ENCODE measurements at regions not wholly inside any gene's neighbourhood (a gene's known extent, or its start where the extent isn't known, plus 50 kb on each side); places are given as distances from the start of the nearest gene placed in this dataset.

DNA sequence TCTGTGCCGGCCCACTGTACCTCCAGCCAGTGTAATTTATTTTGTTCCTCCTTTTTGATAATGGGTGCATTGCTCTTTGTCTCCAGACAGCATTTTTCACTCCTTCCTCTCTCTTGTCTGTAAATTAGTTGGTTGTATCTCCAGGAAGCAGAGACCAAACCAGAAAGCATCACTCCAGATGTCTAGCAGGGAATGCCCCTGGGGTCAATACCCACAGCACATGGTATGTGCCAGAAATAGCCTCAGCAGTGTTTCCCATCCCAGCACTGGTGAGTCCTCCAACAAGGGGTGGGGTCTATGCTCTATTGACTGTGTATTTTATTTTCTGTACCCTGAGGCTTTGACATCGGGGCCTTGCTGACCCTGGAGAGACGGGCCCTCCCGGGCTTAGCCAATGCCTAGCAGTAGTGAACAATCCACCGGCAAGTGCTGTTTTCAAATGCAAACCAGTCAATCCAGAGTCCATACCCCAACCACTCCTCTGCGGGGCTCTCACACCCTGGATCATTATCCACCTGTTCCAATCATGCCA is 50.2 kb upstream of the FZD10 start:
- CTCF ChIA-PET, result no interaction called here
- no peak overlapping the region for H3K27ac Mint-ChIP-seq
- H3K36me3 Mint-ChIP-seq, result no peaks in the 10 kb centered on the region
- H3K9me3 Mint-ChIP-seq, result no peaks in the 10 kb centered on the region
- DNase-seq, result no peak
- no peaks in the 10 kb centered on the region for H3K27me3 Mint-ChIP-seq
- H3K4me1 Mint-ChIP-seq, result no peaks in the 10 kb centered on the region
- H3K4me3 Mint-ChIP-seq, result no peak overlapping the region
